ENCODE measurements at regions not wholly inside any gene's neighbourhood (a gene's known extent, or its start where the extent isn't known, plus 50 kb on each side); places are given as distances from the start of the nearest gene placed in this dataset.

GRCh38 chr14:97432586-97432985, 635.4 kb downstream of the VRK1 start:
- H3K9ac ChIP-seq (replicated peaks; ENCODE audit: extremely low read depth, insufficient read depth, low read length): no peak overlapping the region
- no peaks in the 10 kb centered on the region for H3K4me1 ChIP-seq (ENCODE audit: control insufficient read depth, extremely low read depth, insufficient read depth, low read length)
- intact Hi-C loops (cut with micrococcal nuclease): no loop called here
- H3K4me3 ChIP-seq (replicated peaks in 1 of 3; ENCODE audit: insufficient read depth in 1 of 3, low read depth in 1 of 3, low read length in 3 of 3): no peak overlapping the region
- dilution Hi-C loops (cut with MboI; ENCODE audit: extremely low pct_ligation_motif_present, low sequenced_read_pairs): no loop called here
- DNase-seq (ENCODE audit: low read depth, low spot score) (no peak), FAIRE-seq (no peak)
- peaks cover 5% of the 10 kb centered on the region for H3K9me3 ChIP-seq (replicated peaks; ENCODE audit: control insufficient read depth, insufficient read depth, low read length)
- no peaks in the 10 kb centered on the region for H3K9me1 ChIP-seq (replicated peaks; ENCODE audit: control insufficient read depth, extremely low read depth, insufficient read depth, low read length)
- H3K4me2 ChIP-seq (ENCODE audit: insufficient read depth, low read length): no peak overlapping the region
- ChIA-PET POLR2A (no interaction called here), CTCF (no interaction called here)
- TF ChIP-seq EZH2 (IDR thresholded peaks at IDR 0.05; ENCODE audit: borderline replicate concordance, low read depth, low read length, severe bottlenecking): no peak
- no peak for TF ChIP-seq MAX (IDR thresholded peaks at IDR 0.05; ENCODE audit: insufficient read depth, insufficient read length)
- TF ChIP-seq FOS (IDR thresholded peaks at IDR 0.05; ENCODE audit: borderline replicate concordance, insufficient read depth, low read length): no peak
- no peak for TF ChIP-seq POLR2AphosphoS5 (IDR thresholded peaks at IDR 0.05; ENCODE audit: insufficient read depth, low read depth, low read length)
- TF ChIP-seq GATA2 (IDR thresholded peaks at IDR 0.05; ENCODE audit: insufficient read depth, insufficient read length, low read depth, low read length): no peak
- TF ChIP-seq POLR2A (IDR thresholded peaks at IDR 0.05; ENCODE audit: low read depth, low read length): no peak
- TF ChIP-seq JUN (IDR thresholded peaks at IDR 0.05; ENCODE audit: borderline replicate concordance, insufficient read depth, insufficient read length, low read depth): no peak
- TF ChIP-seq MYC (IDR thresholded peaks at IDR 0.05; ENCODE audit: low read depth, low read length): no peak
- TF ChIP-seq, protein P1, sequence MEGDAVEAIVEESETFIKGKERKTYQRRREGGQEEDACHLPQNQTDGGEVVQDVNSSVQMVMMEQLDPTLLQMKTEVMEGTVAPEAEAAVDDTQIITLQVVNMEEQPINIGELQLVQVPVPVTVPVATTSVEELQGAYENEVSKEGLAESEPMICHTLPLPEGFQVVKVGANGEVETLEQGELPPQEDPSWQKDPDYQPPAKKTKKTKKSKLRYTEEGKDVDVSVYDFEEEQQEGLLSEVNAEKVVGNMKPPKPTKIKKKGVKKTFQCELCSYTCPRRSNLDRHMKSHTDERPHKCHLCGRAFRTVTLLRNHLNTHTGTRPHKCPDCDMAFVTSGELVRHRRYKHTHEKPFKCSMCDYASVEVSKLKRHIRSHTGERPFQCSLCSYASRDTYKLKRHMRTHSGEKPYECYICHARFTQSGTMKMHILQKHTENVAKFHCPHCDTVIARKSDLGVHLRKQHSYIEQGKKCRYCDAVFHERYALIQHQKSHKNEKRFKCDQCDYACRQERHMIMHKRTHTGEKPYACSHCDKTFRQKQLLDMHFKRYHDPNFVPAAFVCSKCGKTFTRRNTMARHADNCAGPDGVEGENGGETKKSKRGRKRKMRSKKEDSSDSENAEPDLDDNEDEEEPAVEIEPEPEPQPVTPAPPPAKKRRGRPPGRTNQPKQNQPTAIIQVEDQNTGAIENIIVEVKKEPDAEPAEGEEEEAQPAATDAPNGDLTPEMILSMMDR (IDR thresholded peaks at IDR 0.05; ENCODE audit: extremely low read depth in 1 of 2, insufficient read depth in 1 of 2, low read depth in 1 of 2, low read length in 2 of 2): no peak
- no TSS peak for BruUV-seq (replicated peaks)
- H3K27me3 ChIP-seq (ENCODE audit: control insufficient read depth in 2 of 2, insufficient read depth in 2 of 2, low read length in 2 of 2): no peaks in the 10 kb centered on the region
- no peaks in the 10 kb centered on the region for H4K20me1 ChIP-seq (replicated peaks; ENCODE audit: control insufficient read depth, extremely low read depth, insufficient read depth, low read length)
- H3K27ac ChIP-seq (ENCODE audit: insufficient read depth, low read depth, low read length): no peak overlapping the region
- H2AFZ ChIP-seq (ENCODE audit: low read depth, low read length): no peak overlapping the region
- H3K36me3 ChIP-seq (ENCODE audit: control insufficient read depth in 2 of 2, extremely low read depth in 1 of 2, insufficient read depth in 2 of 2, low read length in 2 of 2): no peaks in the 10 kb centered on the region
- H3K79me2 ChIP-seq (ENCODE audit: control insufficient read depth, insufficient read depth, low read length): no peaks in the 10 kb centered on the region
